ENCODE measurements at regions not wholly inside any gene's neighbourhood (a gene's known extent, or its start where the extent isn't known, plus 50 kb on each side); places are given as distances from the start of the nearest gene placed in this dataset.

DNA sequence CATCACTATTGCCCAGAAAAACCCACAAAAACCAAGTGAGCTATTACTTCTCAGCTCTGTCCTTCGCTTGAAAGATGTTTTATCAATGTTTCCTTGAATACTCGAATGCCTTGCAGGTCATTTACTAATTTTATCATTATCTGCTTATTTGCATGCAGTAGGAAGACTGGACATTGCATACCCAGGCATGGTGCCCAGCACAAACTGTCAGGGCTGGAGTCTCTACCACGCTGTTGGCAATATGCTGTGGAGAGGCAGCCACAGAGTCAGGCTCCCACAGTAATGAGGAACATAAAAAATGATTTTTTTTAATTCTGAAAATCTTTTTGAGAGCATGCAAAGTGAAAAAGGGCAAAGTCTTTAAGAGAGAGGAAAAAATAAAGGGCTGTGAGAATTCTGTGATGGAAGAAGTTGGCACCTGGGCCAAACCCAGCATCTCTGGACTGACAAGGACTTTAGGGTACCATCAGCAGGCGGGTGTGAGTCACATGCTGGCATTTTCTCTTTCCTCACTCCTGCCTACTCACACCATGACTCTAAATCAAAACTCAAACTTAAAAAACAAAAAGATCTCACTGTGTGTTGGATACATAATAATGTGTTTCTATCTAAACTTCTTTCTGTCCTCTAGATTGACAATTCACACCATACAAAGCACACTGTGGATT is 709.8 kb upstream of the FANCL start:
- Histone ChIP-seq H3K9me3 (ENCODE audit: control insufficient read depth in 2 of 2, insufficient read depth in 1 of 2, low read length in 1 of 2) (no peaks in the 10 kb centered on the region), H3K36me3 (ENCODE audit: control insufficient read depth in 2 of 2, insufficient read depth in 2 of 2, low read length in 1 of 2) (no peaks in the 10 kb centered on the region), H3K27ac (ENCODE audit: low read depth in 1 of 2, low read length in 1 of 2) (no peak overlapping the region), H3K4me3 (ENCODE audit: low read length in 2 of 2) (no peak overlapping the region), H3K4me1 (ENCODE audit: control insufficient read depth in 2 of 2, insufficient read depth in 2 of 2, low read length in 2 of 2) (no peaks in the 10 kb centered on the region), H3K27me3 (ENCODE audit: control insufficient read depth in 2 of 2, insufficient read depth in 1 of 2, low read length in 1 of 2) (no peaks in the 10 kb centered on the region)
- no peak for DNase-seq (ENCODE audit: low read depth in 6 of 9, low spot score in 9 of 9)
- 97% methylated on average over 4 of the region's 4 CpGs for WGBS

DNA sequence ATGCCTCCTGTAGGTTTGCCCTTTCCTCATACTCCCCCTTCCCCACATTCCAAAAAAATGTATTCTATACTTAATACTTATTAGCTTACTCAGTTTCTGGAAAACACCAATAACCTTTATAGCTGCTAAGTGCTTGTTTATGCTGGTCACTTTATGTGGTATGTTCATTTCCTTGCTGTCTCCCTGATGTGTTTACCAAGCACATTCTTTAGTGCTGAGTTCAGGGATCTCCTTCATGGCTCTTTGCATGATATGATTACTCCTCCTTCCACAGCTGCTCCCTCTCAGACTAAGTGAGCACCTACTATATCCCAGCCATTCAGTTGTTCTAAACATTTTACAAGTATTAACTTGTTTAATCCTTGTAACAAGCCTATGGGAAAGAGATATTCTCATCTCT is 698.3 kb upstream of the FANCL start:
- Histone ChIP-seq H3K27me3 (ENCODE audit: control insufficient read depth in 2 of 2, insufficient read depth in 1 of 2, low read length in 1 of 2) (no peaks in the 10 kb centered on the region), H3K27ac (ENCODE audit: low read depth in 1 of 2, low read length in 1 of 2) (no peak overlapping the region), H3K9me3 (ENCODE audit: control insufficient read depth in 2 of 2, insufficient read depth in 1 of 2, low read length in 1 of 2) (no peaks in the 10 kb centered on the region), H3K4me3 (ENCODE audit: low read length in 2 of 2) (no peak overlapping the region), H3K36me3 (ENCODE audit: control insufficient read depth in 2 of 2, insufficient read depth in 2 of 2, low read length in 1 of 2) (no peaks in the 10 kb centered on the region), H3K4me1 (ENCODE audit: control insufficient read depth in 2 of 2, insufficient read depth in 2 of 2, low read length in 2 of 2) (no peaks in the 10 kb centered on the region)
- DNase-seq (ENCODE audit: low read depth in 6 of 9, low spot score in 9 of 9): no peak

DNA sequence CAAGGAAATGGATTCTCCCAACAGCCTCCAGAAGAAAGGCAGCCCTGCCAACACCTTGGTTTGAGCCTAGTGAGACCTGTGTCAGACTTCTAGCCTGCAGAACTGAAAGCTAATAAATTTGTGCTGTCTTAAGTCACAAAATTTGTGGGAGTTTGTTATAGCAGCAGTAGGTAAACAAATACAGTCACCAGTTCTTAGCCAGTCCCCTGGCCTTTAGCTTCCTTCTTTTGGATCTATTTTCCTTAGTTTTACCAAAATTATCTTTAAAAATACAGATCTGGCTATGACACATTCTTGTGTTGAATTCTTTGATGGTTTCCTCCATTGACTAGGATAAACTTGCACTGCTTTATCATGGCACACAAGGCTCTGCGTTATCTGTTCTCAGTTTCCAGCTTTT is 697.9 kb upstream of the FANCL start:
- Histone ChIP-seq H3K27me3 (ENCODE audit: control insufficient read depth in 2 of 2, insufficient read depth in 1 of 2, low read length in 1 of 2) (no peaks in the 10 kb centered on the region), H3K9me3 (ENCODE audit: control insufficient read depth in 2 of 2, insufficient read depth in 1 of 2, low read length in 1 of 2) (no peaks in the 10 kb centered on the region), H3K27ac (ENCODE audit: low read depth in 1 of 2, low read length in 1 of 2) (no peak overlapping the region), H3K4me1 (ENCODE audit: control insufficient read depth in 2 of 2, insufficient read depth in 2 of 2, low read length in 2 of 2) (no peaks in the 10 kb centered on the region), H3K4me3 (ENCODE audit: low read length in 2 of 2) (no peak overlapping the region), H3K36me3 (ENCODE audit: control insufficient read depth in 2 of 2, insufficient read depth in 2 of 2, low read length in 1 of 2) (no peaks in the 10 kb centered on the region)
- WGBS: 98% methylated on average over 1 of the region's 1 CpG
- no peak for DNase-seq (ENCODE audit: low read depth in 6 of 9, low spot score in 9 of 9)

DNA sequence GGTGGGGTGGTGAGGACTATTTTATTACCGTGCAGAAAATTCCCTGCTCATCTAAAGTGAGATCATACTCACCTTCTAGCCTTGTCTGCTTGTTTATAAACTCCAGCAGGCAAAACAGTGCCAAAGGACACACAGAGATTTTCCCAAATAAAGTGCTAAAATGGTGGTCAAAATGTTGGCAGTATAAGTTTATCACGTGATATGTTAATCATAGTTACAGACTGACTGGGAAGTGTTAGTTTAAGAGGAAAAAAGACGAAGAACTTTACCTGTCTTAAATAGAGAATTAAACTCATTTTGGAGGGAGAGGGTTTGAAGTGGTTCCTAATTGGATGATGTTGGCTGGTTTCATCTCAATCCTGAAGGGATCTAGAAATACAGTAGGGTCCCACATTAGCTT is 691.7 kb upstream of the FANCL start:
- H3K4me3 ChIP-seq (ENCODE audit: low read length in 2 of 2): no peak overlapping the region
- no peak overlapping the region for H3K27ac ChIP-seq (ENCODE audit: low read depth in 1 of 2, low read length in 1 of 2)
- no peaks in the 10 kb centered on the region for H3K9me3 ChIP-seq (ENCODE audit: control insufficient read depth in 2 of 2, insufficient read depth in 1 of 2, low read length in 1 of 2)
- H3K27me3 ChIP-seq (ENCODE audit: control insufficient read depth in 2 of 2, insufficient read depth in 1 of 2, low read length in 1 of 2): no peaks in the 10 kb centered on the region
- H3K36me3 ChIP-seq (ENCODE audit: control insufficient read depth in 2 of 2, insufficient read depth in 2 of 2, low read length in 1 of 2): no peaks in the 10 kb centered on the region
- 97% methylated on average over 3 of the region's 3 CpGs for WGBS
- no peak for DNase-seq (ENCODE audit: low read depth in 6 of 9, low spot score in 9 of 9)
- H3K4me1 ChIP-seq (ENCODE audit: control insufficient read depth in 2 of 2, insufficient read depth in 2 of 2, low read length in 2 of 2): no peaks in the 10 kb centered on the region

DNA sequence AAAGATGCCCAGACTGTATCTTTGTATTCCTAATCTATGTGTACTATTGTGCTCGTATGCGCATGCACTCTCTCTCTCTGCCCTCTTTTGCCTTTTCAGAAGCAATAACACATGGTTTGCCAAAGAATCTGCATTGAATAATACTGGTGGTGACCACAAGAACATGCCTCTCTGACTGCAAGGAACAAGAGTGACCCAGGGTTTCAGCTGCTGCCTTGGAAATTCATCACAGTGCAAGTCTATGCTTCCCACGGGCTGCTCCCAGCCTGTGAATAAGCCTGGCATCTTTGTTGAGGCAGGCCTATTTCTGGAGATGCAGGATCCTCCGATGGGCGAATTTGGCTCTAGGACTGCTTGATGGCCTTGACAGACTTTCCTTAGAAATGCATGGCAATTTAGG is 689.4 kb upstream of the FANCL start:
- 96% methylated on average over 5 of the region's 5 CpGs for WGBS
- Histone ChIP-seq H3K4me3 (ENCODE audit: low read length in 2 of 2) (no peak overlapping the region), H3K9me3 (ENCODE audit: control insufficient read depth in 2 of 2, insufficient read depth in 1 of 2, low read length in 1 of 2) (no peaks in the 10 kb centered on the region), H3K27me3 (ENCODE audit: control insufficient read depth in 2 of 2, insufficient read depth in 1 of 2, low read length in 1 of 2) (no peaks in the 10 kb centered on the region), H3K27ac (ENCODE audit: low read depth in 1 of 2, low read length in 1 of 2) (no peak overlapping the region), H3K36me3 (ENCODE audit: control insufficient read depth in 2 of 2, insufficient read depth in 2 of 2, low read length in 1 of 2) (no peaks in the 10 kb centered on the region), H3K4me1 (ENCODE audit: control insufficient read depth in 2 of 2, insufficient read depth in 2 of 2, low read length in 2 of 2) (no peaks in the 10 kb centered on the region)
- no peak for DNase-seq (ENCODE audit: low read depth in 6 of 9, low spot score in 9 of 9)

DNA sequence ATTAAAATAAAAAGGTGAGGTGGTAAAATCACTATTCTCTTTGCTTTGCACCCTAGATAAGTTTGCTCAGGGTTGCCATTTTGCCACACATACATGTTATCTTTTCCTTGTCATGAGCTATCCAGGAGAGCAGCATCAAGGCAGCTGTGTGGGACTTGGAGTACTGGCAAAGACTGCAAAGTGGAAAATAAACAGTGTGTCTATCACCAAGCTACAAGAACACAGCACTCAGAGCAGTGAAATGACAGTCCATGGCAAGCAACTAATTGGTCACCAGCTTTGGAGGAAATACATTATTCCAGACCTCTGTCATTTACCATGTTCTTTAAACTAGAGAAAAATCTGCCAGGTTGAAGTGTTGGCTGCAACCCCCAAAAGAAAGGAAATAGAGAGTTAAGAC is 687.8 kb upstream of the FANCL start:
- Histone ChIP-seq H3K27me3 (ENCODE audit: control insufficient read depth in 2 of 2, insufficient read depth in 1 of 2, low read length in 1 of 2) (no peaks in the 10 kb centered on the region), H3K36me3 (ENCODE audit: control insufficient read depth in 2 of 2, insufficient read depth in 2 of 2, low read length in 1 of 2) (no peaks in the 10 kb centered on the region), H3K27ac (ENCODE audit: low read depth in 1 of 2, low read length in 1 of 2) (no peak overlapping the region), H3K4me1 (ENCODE audit: control insufficient read depth in 2 of 2, insufficient read depth in 2 of 2, low read length in 2 of 2) (no peaks in the 10 kb centered on the region), H3K4me3 (ENCODE audit: low read length in 2 of 2) (no peak overlapping the region), H3K9me3 (ENCODE audit: control insufficient read depth in 2 of 2, insufficient read depth in 1 of 2, low read length in 1 of 2) (no peaks in the 10 kb centered on the region)
- no peak for DNase-seq (ENCODE audit: low read depth in 6 of 9, low spot score in 9 of 9)

DNA sequence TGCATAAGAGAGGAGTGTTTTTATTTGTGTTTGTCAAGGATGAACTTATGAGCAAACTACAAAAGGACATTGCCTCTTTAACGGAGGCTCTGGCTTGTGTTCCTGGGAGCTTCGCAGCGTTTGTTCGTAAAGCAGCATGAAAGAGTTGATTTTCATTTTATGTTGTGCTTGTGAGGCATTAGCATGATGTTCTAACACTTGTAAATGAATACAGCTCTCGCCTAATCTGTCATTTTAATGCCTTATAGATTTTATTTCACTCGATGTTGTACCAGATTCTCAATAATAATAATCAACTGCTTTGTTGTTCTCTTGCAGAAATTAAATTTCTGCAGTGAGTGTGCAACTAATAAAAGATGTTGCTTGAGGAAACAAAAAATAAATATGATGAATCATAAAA is 687.3 kb upstream of the FANCL start:
- no peak overlapping the region for H3K4me3 ChIP-seq (ENCODE audit: low read length in 2 of 2)
- no peaks in the 10 kb centered on the region for H3K27me3 ChIP-seq (ENCODE audit: control insufficient read depth in 2 of 2, insufficient read depth in 1 of 2, low read length in 1 of 2)
- 94% methylated on average over 6 of the region's 6 CpGs for WGBS
- H3K4me1 ChIP-seq (ENCODE audit: control insufficient read depth in 2 of 2, insufficient read depth in 2 of 2, low read length in 2 of 2): no peaks in the 10 kb centered on the region
- H3K27ac ChIP-seq (ENCODE audit: low read depth in 1 of 2, low read length in 1 of 2): no peak overlapping the region
- no peaks in the 10 kb centered on the region for H3K9me3 ChIP-seq (ENCODE audit: control insufficient read depth in 2 of 2, insufficient read depth in 1 of 2, low read length in 1 of 2)
- H3K36me3 ChIP-seq (ENCODE audit: control insufficient read depth in 2 of 2, insufficient read depth in 2 of 2, low read length in 1 of 2): no peaks in the 10 kb centered on the region
- no peak for DNase-seq (ENCODE audit: low read depth in 6 of 9, low spot score in 9 of 9)

DNA sequence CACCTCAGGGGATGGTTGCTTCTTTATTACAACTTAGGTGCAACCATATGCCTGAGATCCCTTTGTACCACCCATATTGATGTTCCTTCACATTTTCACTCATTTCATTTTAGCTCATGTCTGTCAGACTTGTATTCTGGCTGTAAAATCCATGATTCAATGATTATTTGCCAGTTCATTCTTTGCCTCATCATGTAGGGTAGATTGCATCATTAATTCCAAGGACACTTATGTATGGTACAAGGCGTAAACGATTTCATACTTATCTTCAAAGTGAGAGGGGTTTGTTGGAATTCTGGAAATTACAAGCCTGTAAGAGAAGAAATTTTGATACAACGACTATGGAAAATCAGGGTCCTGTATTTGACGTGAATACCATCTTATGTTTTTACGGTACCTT is 685.0 kb upstream of the FANCL start:
- Histone ChIP-seq H3K4me3 (ENCODE audit: low read length in 2 of 2) (no peak overlapping the region), H3K27me3 (ENCODE audit: control insufficient read depth in 2 of 2, insufficient read depth in 1 of 2, low read length in 1 of 2) (no peaks in the 10 kb centered on the region), H3K36me3 (ENCODE audit: control insufficient read depth in 2 of 2, insufficient read depth in 2 of 2, low read length in 1 of 2) (no peaks in the 10 kb centered on the region), H3K4me1 (ENCODE audit: control insufficient read depth in 2 of 2, insufficient read depth in 2 of 2, low read length in 2 of 2) (no peaks in the 10 kb centered on the region), H3K27ac (ENCODE audit: low read depth in 1 of 2, low read length in 1 of 2) (no peak overlapping the region), H3K9me3 (ENCODE audit: control insufficient read depth in 2 of 2, insufficient read depth in 1 of 2, low read length in 1 of 2) (no peaks in the 10 kb centered on the region)
- DNase-seq (ENCODE audit: low read depth in 6 of 9, low spot score in 9 of 9): no peak
- WGBS: 98% methylated on average over 5 of the region's 5 CpGs

DNA sequence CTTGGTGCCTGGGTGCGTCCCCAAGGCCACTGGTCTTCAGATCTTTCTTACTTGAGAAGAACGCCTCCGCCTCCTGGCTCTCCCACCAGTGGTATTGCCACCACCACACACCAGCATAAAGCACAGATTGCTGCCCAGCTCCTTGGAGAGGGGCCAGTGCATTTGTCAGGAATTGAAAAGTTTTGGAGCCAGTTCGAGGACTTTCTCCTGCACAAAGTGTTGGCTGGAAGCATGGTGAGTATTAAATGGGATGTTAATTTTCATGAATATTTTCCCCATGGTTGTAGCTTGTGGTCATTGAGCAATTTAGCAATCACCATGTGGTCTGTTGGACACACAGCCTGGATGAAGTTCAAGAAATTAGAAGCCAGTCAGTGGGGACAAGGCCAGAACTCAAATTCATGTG is 684.6 kb upstream of the FANCL start:
- Histone ChIP-seq H3K9me3 (ENCODE audit: control insufficient read depth in 2 of 2, insufficient read depth in 1 of 2, low read length in 1 of 2) (no peaks in the 10 kb centered on the region), H3K27me3 (ENCODE audit: control insufficient read depth in 2 of 2, insufficient read depth in 1 of 2, low read length in 1 of 2) (no peaks in the 10 kb centered on the region), H3K36me3 (ENCODE audit: control insufficient read depth in 2 of 2, insufficient read depth in 2 of 2, low read length in 1 of 2) (no peaks in the 10 kb centered on the region), H3K27ac (ENCODE audit: low read depth in 1 of 2, low read length in 1 of 2) (no peak overlapping the region), H3K4me3 (ENCODE audit: low read length in 2 of 2) (no peak overlapping the region), H3K4me1 (ENCODE audit: control insufficient read depth in 2 of 2, insufficient read depth in 2 of 2, low read length in 2 of 2) (no peaks in the 10 kb centered on the region)
- no peak for DNase-seq (ENCODE audit: low read depth in 6 of 9, low spot score in 9 of 9)
- 97% methylated on average over 4 of the region's 4 CpGs for WGBS

DNA sequence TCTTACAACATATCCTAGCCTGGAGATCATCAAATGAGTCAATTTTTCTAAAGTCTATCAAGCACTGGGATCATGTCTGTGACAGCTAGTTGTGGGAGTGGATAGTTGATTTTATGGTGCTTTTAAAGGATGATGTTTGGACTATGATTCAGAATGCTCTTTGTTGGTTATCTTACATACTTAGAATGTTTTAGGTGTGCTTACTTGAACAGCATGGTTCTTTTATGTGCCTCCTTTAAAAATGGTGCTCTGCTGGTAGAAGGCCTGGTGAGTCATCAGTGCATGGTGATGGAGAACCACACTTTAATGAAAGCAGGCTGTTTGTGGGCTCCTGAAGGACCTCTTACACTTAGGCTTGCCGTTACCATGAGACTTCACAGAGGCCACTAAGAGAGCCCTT is 682.7 kb upstream of the FANCL start:
- Histone ChIP-seq H3K4me1 (ENCODE audit: control insufficient read depth in 2 of 2, insufficient read depth in 2 of 2, low read length in 2 of 2) (no peaks in the 10 kb centered on the region), H3K27ac (ENCODE audit: low read depth in 1 of 2, low read length in 1 of 2) (no peak overlapping the region), H3K27me3 (ENCODE audit: control insufficient read depth in 2 of 2, insufficient read depth in 1 of 2, low read length in 1 of 2) (no peaks in the 10 kb centered on the region), H3K36me3 (ENCODE audit: control insufficient read depth in 2 of 2, insufficient read depth in 2 of 2, low read length in 1 of 2) (no peaks in the 10 kb centered on the region), H3K9me3 (ENCODE audit: control insufficient read depth in 2 of 2, insufficient read depth in 1 of 2, low read length in 1 of 2) (no peaks in the 10 kb centered on the region), H3K4me3 (ENCODE audit: low read length in 2 of 2) (no peak overlapping the region)
- no peak for DNase-seq (ENCODE audit: low read depth in 6 of 9, low spot score in 9 of 9)
- WGBS: 95% methylated on average over 1 of the region's 1 CpG
